Glomerular endothelial cell (primary cell): ENCODE measurements at regions not wholly inside any gene's neighbourhood (a gene's known extent, or its start where the extent isn't known, plus 50 kb on each side); places are given as distances from the start of the nearest gene placed in this dataset.
A peak's percentile ranks its signal among the peaks of the same experiment; 100 is the strongest.

Experiments used
- DNase-seq: peaks from one replicate; pipeline ENCODE4 v3.0.0-alpha.2; 2011; ENCODE audit warnings: low read depth, low spot score; ENCODE audit errors: extremely low read depth

DNA sequence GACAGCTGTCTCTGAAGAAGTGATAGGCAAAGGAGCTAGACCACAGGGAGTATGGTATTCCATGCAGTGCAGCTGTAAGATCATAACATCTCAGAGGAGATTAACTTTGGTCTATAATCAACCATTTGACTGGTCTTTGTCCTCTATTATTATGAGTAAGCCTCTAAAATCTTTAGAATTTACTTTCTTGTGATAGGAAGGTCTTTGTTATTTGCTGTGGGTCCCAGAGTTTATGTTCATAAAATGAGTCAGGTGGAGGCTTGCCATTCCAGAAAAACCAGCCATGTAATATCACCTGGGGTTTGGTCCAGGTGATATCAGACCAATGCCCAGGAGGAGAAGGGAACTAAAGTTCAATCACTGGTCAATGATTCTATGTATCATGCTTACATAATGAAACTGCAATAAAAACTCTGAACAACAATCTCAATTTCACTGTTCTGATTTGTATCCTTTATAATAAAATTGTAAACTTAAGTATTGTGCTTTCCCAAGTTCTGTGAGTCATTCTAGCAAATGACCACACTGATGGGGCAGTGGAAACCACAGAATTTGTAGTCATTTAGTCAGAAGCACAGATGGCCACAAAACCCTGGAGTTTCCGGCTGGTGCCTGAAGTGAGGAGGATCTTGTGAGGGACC lies 239.6 kb upstream of the TRAM1L1 start:
- no peak for DNase-seq

DNA sequence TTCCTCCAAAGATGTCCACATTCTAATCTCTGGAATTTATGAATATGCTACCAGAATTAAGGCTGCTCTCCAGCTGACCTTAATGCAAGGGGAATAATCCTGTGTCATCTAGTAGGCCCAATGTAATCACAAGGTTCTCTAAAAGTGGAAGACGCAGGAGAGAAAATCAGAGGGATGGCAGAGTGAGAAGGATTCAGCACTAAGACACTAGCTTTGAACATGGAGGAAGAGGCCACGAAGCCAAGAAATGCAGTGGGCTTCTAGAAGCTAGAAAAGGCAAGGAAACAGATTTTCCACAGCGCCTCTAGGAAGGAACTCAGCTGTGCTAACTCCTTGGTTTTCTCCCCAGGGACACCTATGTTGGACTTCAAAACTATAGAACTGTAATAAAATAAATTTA lies 240.7 kb upstream of the TRAM1L1 start:
- no peak for DNase-seq

GRCh38 chr4:117327491-117327890 lies 242.1 kb upstream of the TRAM1L1 start:
- no peak for DNase-seq

GRCh38 chr4:117328333-117328732 lies 243.0 kb upstream of the TRAM1L1 start:
- no peak for DNase-seq

- DNase-seq: no peak
Observed at GRCh38 chr4:117331817-117332216, 246.4 kb upstream of the TRAM1L1 start.

DNA sequence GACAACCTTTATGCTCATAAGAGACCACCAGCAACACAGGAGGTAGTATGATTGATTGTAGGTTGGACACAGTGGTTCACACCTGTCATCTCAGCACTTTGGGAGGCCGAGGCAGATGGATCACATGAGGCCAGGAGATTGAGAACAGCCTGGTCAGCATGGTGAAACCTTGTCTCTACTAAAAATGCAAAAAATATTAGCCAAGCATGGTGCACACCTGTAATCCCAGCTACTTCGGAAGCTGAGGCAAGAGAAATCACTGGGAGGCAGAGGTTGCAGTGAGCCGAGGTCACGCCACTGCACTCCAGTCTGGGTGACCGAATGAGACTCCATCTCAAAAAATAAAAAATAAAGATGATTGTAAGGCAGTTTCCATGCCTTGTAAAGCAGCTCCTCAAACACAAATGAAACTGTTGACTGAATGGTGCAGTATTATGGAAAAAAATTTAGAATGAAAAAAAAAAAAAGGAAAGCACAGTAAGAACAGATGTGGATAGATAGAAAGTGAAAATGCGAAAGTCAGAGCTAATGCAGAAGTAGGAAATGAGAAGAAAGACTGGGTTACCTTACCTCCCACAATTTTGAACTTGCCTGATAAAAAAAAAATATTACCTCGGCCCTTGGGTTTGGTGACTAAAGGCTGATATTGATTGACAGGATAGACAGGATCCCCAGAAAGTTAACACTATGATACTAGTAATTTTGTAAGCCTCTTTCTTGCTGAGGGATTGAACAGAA lies 249.2 kb upstream of the TRAM1L1 start:
- no peak for DNase-seq

DNA sequence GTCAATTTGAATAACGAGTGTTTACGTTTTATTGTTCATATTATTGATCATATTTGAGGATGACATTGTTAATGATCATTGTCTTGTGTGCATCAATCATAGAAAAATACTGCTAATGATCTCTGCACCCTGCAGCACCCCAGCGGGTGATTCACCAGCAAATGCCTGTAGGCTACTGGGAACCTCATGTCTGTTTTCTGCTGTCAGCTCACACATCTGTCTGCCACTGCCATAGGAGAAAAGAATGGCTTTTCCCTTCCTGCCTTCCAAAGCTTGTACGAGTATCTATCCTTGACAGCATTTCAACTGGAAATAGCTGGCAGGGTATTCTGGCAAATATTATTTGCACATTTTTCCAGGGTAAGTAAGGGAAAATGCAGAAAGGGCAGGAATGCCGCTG lies 272.1 kb upstream of the TRAM1L1 start:
- no peak for DNase-seq

- no peak for DNase-seq
Observed at GRCh38 chr4:117357866-117358265, 272.5 kb upstream of the TRAM1L1 start.

DNA sequence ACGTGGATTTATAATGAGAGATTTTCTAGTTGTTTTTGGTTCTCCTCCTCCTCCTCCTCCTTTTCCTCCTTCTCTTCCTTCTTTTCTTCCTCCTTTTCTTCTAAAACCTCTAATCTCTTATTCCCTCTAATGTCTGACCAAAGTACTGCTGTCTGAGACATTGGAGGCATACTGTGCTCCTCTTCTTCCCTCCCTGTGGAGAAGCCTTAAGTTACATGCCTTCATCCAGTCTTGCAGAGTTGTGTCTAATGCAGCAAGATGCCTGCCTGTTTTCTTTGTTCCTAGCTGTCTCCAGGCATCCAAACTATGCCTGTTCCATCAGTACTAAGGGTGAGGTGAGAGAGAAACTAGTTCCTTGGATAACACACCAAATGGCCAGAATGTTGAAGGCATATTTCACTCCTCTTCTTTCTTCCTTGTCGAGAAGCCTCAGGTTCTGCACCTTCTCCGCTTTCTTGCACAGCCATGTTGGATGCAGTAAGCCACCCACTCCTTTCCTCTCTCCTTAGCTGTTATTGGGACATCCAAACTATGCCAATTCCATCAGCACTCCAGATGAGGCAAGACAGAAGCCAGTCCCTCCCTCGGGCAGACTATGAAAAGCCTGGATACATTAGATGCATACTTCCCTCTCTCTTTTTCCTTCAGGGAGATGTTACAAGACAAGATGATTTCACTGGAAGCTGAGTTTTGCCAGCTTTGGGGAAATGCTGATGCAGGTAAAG lies 285.7 kb upstream of the TRAM1L1 start:
- no peak for DNase-seq

DNA sequence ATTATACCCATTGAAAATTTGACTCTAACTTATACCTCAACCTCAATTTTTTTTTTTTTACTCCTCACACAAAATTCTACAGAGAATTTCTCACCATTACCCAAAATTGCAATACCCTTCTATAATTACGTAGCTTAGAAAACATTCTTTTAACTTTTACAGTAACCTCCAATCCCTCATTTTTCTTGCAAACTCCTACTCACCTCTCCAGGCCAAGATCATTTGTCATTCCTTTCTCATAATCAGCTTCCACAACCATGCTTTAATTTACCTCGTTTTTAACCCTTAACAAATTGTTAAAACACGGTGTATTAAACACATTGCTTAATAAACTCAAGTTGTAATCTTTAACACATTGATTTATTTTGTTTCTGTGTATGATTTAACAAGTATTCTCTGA lies 289.7 kb upstream of the TRAM1L1 start:
- no peak for DNase-seq

GRCh38 chr4:117376692-117377091 lies 291.3 kb upstream of the TRAM1L1 start:
- DNase-seq: no peak

GRCh38 chr4:117378942-117379341 lies 293.6 kb upstream of the TRAM1L1 start:
- no peak for DNase-seq

DNA sequence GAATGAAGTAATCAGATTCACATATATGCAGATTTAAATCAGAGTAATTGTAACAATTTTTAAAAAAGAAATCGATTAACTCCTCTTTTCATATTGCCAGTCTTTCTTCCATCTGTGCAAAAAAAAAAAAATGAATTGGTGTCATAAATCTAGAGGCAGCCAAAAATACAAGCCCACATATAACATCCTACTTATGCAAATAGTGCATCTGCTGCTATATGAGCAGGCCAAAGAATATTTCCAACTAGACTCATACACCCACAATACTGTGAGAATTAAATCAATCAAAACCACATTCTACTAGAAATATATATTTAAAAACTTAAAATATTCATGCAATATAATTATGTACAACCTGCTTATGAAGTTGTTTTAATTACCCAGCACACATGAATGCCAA lies 298.1 kb upstream of the TRAM1L1 start:
- DNase-seq: no peak

DNA sequence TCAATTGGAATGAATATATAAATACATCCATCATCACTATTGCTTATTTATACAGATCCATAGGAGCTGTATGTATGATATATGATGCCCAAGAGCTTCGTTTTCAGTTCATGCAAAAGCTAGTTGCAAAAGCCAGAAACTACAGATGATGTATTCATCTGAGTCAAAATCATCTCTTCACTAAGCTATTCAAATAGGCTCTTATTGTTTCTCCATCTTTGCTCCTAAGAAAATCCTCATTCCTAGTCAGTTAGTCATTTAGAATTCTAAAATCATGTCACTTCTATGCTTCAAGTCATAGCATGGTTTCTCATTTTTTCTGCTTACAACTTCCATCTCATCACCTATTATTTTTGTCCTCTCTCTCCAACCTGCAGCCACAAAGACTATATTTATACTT lies 300.1 kb upstream of the TRAM1L1 start:
- no peak for DNase-seq

- DNase-seq: no peak
Observed at GRCh38 chr4:117387072-117387471, 301.7 kb upstream of the TRAM1L1 start.

GRCh38 chr4:117400039-117400835 lies 314.9 kb upstream of the TRAM1L1 start:
- DNase-seq: peak; percentile 42

DNA sequence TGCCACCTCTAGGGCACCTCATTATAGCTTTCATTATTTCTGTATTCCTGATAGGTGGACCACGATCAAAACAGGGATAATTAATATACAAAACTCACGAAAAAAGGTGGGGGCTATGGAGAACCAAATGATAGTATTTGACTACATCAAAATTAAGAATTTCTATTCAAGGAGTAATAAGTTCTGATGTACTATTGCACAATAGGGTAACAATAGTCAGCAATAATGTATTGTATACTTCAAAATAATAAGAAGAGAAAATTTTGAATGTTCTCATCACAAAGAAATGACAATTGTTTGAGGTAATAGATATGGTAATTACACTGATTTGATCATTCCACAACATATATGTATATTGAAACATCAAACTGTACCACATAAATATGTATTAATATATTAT lies 327.3 kb upstream of the TRAM1L1 start:
- no peak for DNase-seq

DNA sequence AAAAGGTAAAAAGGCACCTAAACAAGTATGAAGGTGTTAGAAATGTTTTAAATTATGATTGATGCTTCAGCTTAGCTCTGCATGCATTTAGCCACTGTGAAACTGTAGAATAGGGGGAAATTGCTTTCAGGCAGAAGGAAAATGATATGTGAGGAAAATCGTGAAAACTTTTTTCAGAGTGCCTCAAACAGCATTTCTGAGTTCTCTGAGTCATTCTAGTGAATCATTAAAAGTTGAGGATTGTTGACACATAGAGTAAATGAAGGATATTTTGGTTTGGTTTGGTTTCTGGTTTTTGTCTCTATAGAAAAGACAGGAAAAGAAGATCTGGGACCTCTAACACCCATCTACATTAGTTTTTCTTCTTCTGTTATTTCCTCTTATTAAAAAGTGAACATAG lies 332.5 kb upstream of the TRAM1L1 start:
- no peak for DNase-seq

DNA sequence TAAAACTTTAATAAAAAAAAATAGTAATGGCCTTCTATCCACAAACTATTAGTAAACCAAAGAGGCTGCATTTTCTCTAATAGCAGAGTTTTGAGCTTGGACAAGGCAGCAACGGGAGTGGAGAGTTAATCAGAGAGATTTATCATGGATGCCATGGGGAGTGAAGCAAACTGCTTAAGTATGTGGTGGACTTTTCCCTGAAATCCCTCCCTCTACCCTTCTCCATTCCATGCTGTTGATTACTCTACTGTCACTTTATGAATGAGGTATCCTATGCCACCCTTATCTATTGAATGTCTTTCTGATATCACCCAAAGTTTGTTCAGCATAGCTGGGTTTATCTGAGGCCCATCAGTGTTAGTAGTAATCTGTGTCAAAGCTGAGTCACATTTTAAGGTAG lies 335.6 kb upstream of the TRAM1L1 start:
- DNase-seq: no peak

DNA sequence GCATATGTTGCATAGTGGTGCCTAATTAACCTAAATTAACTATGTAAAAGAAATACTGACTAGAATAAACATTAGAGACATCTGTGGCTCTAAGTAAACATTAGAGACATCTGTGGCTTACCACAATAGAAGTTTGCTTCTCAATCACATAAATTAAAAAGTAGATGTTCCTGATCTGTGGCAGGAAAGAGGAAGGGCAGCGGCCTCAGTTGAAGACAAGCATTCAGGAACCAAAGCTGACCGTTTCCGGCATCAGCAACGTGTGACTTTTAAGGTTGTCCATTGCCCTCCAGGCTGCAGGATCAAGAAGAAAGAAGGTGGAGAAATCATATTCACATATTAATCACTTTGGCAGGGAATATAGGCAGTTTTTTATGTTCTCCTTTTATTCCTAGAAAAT lies 336.3 kb upstream of the TRAM1L1 start:
- DNase-seq: no peak

DNA sequence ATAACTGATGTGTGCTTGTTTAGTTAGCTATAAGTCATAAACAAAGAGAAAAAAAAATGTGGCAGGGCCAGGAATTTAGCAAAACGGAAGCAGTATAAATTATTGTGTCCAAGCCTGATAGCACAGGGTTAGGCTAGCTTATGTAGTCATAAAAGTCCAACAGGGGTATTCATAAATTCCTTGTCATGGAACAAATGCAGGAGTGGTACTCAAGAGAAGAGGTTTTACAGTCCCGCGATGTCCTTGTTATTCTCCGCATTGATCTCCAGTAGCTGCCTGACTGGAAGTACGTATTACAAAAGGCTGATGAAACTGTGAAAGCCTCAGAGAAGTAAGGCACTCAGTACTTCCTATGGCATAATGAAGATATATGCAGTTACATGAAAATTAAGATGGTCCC lies 336.9 kb upstream of the TRAM1L1 start:
- DNase-seq: no peak
